ENCODE measurements at regions not wholly inside any gene's neighbourhood (a gene's known extent, or its start where the extent isn't known, plus 50 kb on each side); places are given as distances from the start of the nearest gene placed in this dataset.

- TF ChIP-seq, protein P1, sequence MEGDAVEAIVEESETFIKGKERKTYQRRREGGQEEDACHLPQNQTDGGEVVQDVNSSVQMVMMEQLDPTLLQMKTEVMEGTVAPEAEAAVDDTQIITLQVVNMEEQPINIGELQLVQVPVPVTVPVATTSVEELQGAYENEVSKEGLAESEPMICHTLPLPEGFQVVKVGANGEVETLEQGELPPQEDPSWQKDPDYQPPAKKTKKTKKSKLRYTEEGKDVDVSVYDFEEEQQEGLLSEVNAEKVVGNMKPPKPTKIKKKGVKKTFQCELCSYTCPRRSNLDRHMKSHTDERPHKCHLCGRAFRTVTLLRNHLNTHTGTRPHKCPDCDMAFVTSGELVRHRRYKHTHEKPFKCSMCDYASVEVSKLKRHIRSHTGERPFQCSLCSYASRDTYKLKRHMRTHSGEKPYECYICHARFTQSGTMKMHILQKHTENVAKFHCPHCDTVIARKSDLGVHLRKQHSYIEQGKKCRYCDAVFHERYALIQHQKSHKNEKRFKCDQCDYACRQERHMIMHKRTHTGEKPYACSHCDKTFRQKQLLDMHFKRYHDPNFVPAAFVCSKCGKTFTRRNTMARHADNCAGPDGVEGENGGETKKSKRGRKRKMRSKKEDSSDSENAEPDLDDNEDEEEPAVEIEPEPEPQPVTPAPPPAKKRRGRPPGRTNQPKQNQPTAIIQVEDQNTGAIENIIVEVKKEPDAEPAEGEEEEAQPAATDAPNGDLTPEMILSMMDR (IDR thresholded peaks at IDR 0.05; ENCODE audit: low read depth, low read length, missing control alignments), result no peak
- DNase-seq (ENCODE audit: low read depth), result no peak
- no peak overlapping the region for H3K4me3 ChIP-seq (ENCODE audit: low read depth, low read length)
These were observed 69.3 kb upstream of the EEPD1 start for GRCh38 chr7:36083626-36084380.

- TF ChIP-seq, protein P1 (IDR thresholded peaks at IDR 0.05; ENCODE audit: low read depth, low read length, missing control alignments), result no peak
- no peak for DNase-seq (ENCODE audit: low read depth)
These were observed 68.5 kb upstream of the EEPD1 start for GRCh38 chr7:36084485-36085091.

DNA sequence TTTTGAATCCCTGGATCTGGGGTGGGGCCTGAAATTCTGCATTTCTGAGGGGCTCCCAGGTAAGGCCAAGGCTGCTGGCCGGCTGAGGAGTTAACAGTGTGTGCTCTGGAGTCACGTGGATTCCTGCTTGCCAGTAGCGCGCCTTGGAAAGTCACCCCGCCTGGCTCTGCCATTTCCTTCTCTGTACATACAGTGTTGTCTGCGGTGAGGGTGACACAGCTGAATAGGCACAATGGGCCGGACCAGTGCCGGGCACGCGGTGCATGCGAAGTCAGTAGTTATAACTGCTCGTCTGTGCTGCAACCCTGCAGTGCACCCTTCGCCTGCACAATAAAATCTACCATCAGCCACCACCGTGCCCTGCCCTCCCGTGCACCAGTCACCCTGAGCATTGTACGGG, 68.0 kb upstream of the EEPD1 start:
- DNase-seq (ENCODE audit: low read depth), result no peak
- H3K4me3 ChIP-seq (ENCODE audit: low read depth, low read length), result no peak overlapping the region
- TF ChIP-seq, protein P1 (IDR thresholded peaks at IDR 0.05; ENCODE audit: low read depth, low read length, missing control alignments), result no peak

More at GRCh38 chr7:36084485-36085091, 68.5 kb upstream of the EEPD1 start:
- H3K4me3 ChIP-seq (ENCODE audit: low read depth, low read length), result no peak overlapping the region

- no peak overlapping the region for H3K4me3 ChIP-seq (ENCODE audit: low read depth, low read length)
- no peak for DNase-seq (ENCODE audit: low read depth)
- TF ChIP-seq, protein P1 (IDR thresholded peaks at IDR 0.05; ENCODE audit: low read depth, low read length, missing control alignments), result no peak
These were observed 66.5 kb upstream of the EEPD1 start for GRCh38 chr7:36086571-36086970.

- TF ChIP-seq, protein P1 (IDR thresholded peaks at IDR 0.05; ENCODE audit: low read depth, low read length, missing control alignments), result no peak
- no peak for DNase-seq (ENCODE audit: low read depth)
These were observed 64.5 kb upstream of the EEPD1 start for GRCh38 chr7:36088553-36088952.

DNA sequence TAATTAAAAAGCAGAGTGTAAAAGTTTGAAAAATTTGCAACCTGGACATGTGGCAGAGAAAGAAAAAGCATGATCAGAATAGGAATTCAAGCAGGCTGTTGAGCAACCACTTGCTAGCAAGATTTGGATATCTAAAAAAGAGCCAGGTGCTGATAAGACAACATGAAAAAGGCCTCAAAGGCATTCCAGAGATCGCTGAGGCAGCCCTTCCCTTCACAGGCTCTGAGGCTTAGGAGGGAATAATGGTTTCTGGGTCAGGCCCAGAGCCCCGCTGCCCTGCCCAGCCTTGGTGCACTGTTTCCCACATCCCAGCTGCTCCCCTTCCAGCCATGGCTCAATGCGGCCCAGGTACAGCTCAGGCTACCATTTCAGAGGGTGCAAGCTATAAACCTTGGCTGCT, 64.1 kb upstream of the EEPD1 start:
- DNase-seq (ENCODE audit: low read depth), result no peak

More at GRCh38 chr7:36088553-36088952, 64.5 kb upstream of the EEPD1 start:
- no peak overlapping the region for H3K4me3 ChIP-seq (ENCODE audit: low read depth, low read length)

More for the DNA sequence above, 64.1 kb upstream of the EEPD1 start:
- TF ChIP-seq, protein P1 (IDR thresholded peaks at IDR 0.05; ENCODE audit: low read depth, low read length, missing control alignments), result no peak
- H3K4me3 ChIP-seq (ENCODE audit: low read depth, low read length), result no peak overlapping the region
